H1 (cell line): ENCODE measurements at regions not wholly inside any gene's neighbourhood (a gene's known extent, or its start where the extent isn't known, plus 50 kb on each side); places are given as distances from the start of the nearest gene placed in this dataset.

ENCODE experiments used
- CTCF ChIA-PET: fragments of 300-600 bp; sonication (Branson Sonifier 250); formaldehyde crosslinking; loops from one replicate; lab custom pipeline; 2021; ENCODE audit not compliant: partially characterized antibody; lab: Charles Lee
- POLR2A ChIA-PET: fragments of 300-600 bp; sonication (Branson Sonifier 250); formaldehyde crosslinking; loops from one replicate; lab custom pipeline; 2021; ENCODE audit warnings: inconsistent platforms; ENCODE audit not compliant: partially characterized antibody; lab: Charles Lee
- DNase-seq, 2 experiments: peaks; one replicate each; pipeline versions ENCODE4 v3.0.0 to v3.0.0-alpha.2; 2010 to 2022; ENCODE audit warnings: low spot score in 2 of 2, low read depth in 1 of 2, mixed read lengths in 1 of 2
- FAIRE-seq: peaks from 2 replicates; lab custom pipeline; 2011; peaks lifted over from hg19 to GRCh38; lab: Jason Lieb, UNC
- H2AFZ ChIP-seq: 2 replicates; pipeline ENCODE4 v1.8.1; 2012; ENCODE audit warnings: low read length, inconsistent platforms
- H2AK5ac ChIP-seq: 2 replicates; pipeline ENCODE4 v1.6.1; 2013; ENCODE audit warnings: low read depth, low read length
- H2BK120ac ChIP-seq: replicated peaks from 2 replicates; pipeline ENCODE3; 2013; ENCODE audit warnings: low read depth, low read length, inconsistent platforms
- H2BK12ac ChIP-seq: 2 replicates; pipeline ENCODE4 v1.6.1; 2013; ENCODE audit warnings: low read depth, low read length
- H2BK15ac ChIP-seq: 2 replicates; pipeline ENCODE4 v1.6.1; 2013; ENCODE audit warnings: low read length
- H2BK20ac ChIP-seq: 2 replicates; pipeline ENCODE4 v1.6.1; 2013; ENCODE audit warnings: low read length
- H2BK5ac ChIP-seq: 2 replicates; pipeline ENCODE4 v1.6.1; 2013; ENCODE audit warnings: low read depth, low read length
- H3K14ac ChIP-seq: 2 replicates; pipeline ENCODE4 v1.6.1; 2013; ENCODE audit warnings: inconsistent platforms; ENCODE audit not compliant: insufficient read length
- H3K18ac ChIP-seq: 2 replicates; pipeline ENCODE4 v1.6.1; 2013; ENCODE audit warnings: low read length; ENCODE audit errors: extremely low read depth
- H3K23ac ChIP-seq: 2 replicates; pipeline ENCODE4 v1.6.1; 2013; ENCODE audit warnings: inconsistent platforms; ENCODE audit not compliant: insufficient read length
- H3K23me2 ChIP-seq: 2 replicates; pipeline ENCODE4 v1.6.1; 2013; ENCODE audit warnings: low read depth, low read length
- H3K27ac ChIP-seq: 2 replicates; pipeline ENCODE4 v1.6.1; 2011; ENCODE audit warnings: low read depth, low read length, inconsistent platforms
- H3K27me3 ChIP-seq, 4 experiments: replicated peaks in 1 of 4; 1 replicate in 1 of 4; 2 replicates in 3 of 4; pipeline versions ENCODE4 v1.6.1 to v1.8.1; 2011 to 2013; ENCODE audit warnings: low read length in 3 of 4, mild to moderate bottlenecking in 3 of 4, inconsistent platforms in 2 of 4, mixed read lengths in 2 of 4, moderate library complexity in 1 of 4; ENCODE audit not compliant: control insufficient read depth in 3 of 4, insufficient read depth in 3 of 4; ENCODE audit errors: extremely low read depth in 1 of 4
- H3K36me3 ChIP-seq, 4 experiments: 2 replicates each; pipeline versions ENCODE4 v1.6.1 to v1.8.1; 2011 to 2013; ENCODE audit warnings: mild to moderate bottlenecking in 4 of 4, low read length in 3 of 4, moderate library complexity in 2 of 4, control low read depth in 1 of 4, inconsistent platforms in 1 of 4; ENCODE audit not compliant: insufficient read depth in 4 of 4, control insufficient read depth in 2 of 4
- H3K4ac ChIP-seq: replicated peaks from 2 replicates; pipeline ENCODE3; 2013; ENCODE audit warnings: low read length, low read depth, mixed read lengths, inconsistent platforms; ENCODE audit not compliant: insufficient read length
- H3K4me1 ChIP-seq, 4 experiments: replicated peaks in 1 of 4; 1 replicate in 1 of 4; 2 replicates in 3 of 4; pipeline versions ENCODE4 v1.6.1 to v1.8.1; 2011 to 2013; ENCODE audit warnings: low read length in 3 of 4, inconsistent platforms in 2 of 4, mixed read lengths in 1 of 4; ENCODE audit not compliant: insufficient read depth in 4 of 4, control insufficient read depth in 3 of 4
- H3K4me2 ChIP-seq, 2 experiments: 2 replicates each; pipeline versions ENCODE4 v1.6.1 to v1.8.1; 2011 to 2013; ENCODE audit warnings: low read depth in 2 of 2, low read length in 2 of 2, control low read depth in 1 of 2, inconsistent platforms in 1 of 2, mild to moderate bottlenecking in 1 of 2; ENCODE audit not compliant: insufficient read depth in 1 of 2
- H3K4me3 ChIP-seq, 4 experiments: fragments of 200-600, 300-600 bp in 1 of 4; sonication (generic), shearing (Covaris generic), sonication (Bioruptor Twin) in 1 of 4; 2 replicates each; pipeline versions ENCODE4 v1.5.1 to v1.8.1; 2011 to 2016; ENCODE audit warnings: low read length in 4 of 4, low read depth in 3 of 4, control low read depth in 2 of 4, inconsistent platforms in 2 of 4, mild to moderate bottlenecking in 2 of 4, mixed read lengths in 1 of 4, moderate library complexity in 1 of 4; ENCODE audit not compliant: insufficient read depth in 2 of 4; ENCODE audit errors: extremely low read depth in 1 of 4
- H3K56ac ChIP-seq: replicated peaks from 2 replicates; pipeline ENCODE3; 2013; ENCODE audit warnings: low read depth, mild to moderate bottlenecking, mixed read lengths, low read length, inconsistent platforms; ENCODE audit not compliant: insufficient read length
- H3K79me1 ChIP-seq: 2 replicates; pipeline ENCODE4 v1.6.1; 2013; ENCODE audit warnings: low read depth, low read length, control low read depth
- H3K79me2 ChIP-seq, 2 experiments: 2 replicates each; pipeline versions ENCODE4 v1.6.1 to v1.8.1; 2012 to 2013; ENCODE audit warnings: low read length in 2 of 2, mild to moderate bottlenecking in 2 of 2, inconsistent platforms in 1 of 2; ENCODE audit not compliant: insufficient read depth in 2 of 2, control insufficient read depth in 1 of 2
- H3K9ac ChIP-seq, 4 experiments: replicated peaks in 1 of 4; 1 replicate in 1 of 4; 2 replicates in 3 of 4; pipeline versions ENCODE4 v1.6.1 to v1.8.1; 2011 to 2013; ENCODE audit warnings: low read depth in 3 of 4, low read length in 3 of 4, control low read depth in 2 of 4, mild to moderate bottlenecking in 2 of 4, moderate library complexity in 2 of 4, inconsistent platforms in 1 of 4; ENCODE audit errors: extremely low read depth in 1 of 4
- H3K9me3 ChIP-seq, 2 experiments: 2 replicates each; pipeline versions ENCODE4 v1.6.1 to v1.8.1; 2012 to 2013; ENCODE audit warnings: mild to moderate bottlenecking in 2 of 2, moderate library complexity in 2 of 2, control low read depth in 1 of 2, inconsistent platforms in 1 of 2, low read depth in 1 of 2, low read length in 1 of 2, mixed read lengths in 1 of 2; ENCODE audit not compliant: insufficient read depth in 2 of 2
- H4K20me1 ChIP-seq, 2 experiments: replicated peaks in 1 of 2; 2 replicates each; pipeline versions ENCODE3 to v1.8.1; 2011 to 2013; ENCODE audit warnings: inconsistent platforms in 2 of 2, low read length in 2 of 2, mild to moderate bottlenecking in 1 of 2; ENCODE audit not compliant: insufficient read depth in 2 of 2, control insufficient read depth in 1 of 2
- H4K5ac ChIP-seq: 2 replicates; pipeline ENCODE4 v1.6.1; 2013; ENCODE audit warnings: low read length, low read depth, mixed read lengths, inconsistent platforms; ENCODE audit not compliant: insufficient read length
- H4K8ac ChIP-seq: 2 replicates; pipeline ENCODE4 v1.8.0; 2013; ENCODE audit warnings: mild to moderate bottlenecking, moderate library complexity, low read length, inconsistent platforms; ENCODE audit not compliant: insufficient read depth; ENCODE audit errors: extremely low read depth
- H4K91ac ChIP-seq: replicated peaks from 2 replicates; pipeline ENCODE3; 2013; ENCODE audit warnings: low read length, mixed read lengths, inconsistent platforms; ENCODE audit not compliant: insufficient read length
- ATF3 ChIP-seq: IDR thresholded peaks from 2 replicates; pipeline ENCODE4 v1.6.1; 2011; ENCODE audit warnings: low read depth, mild to moderate bottlenecking, low read length; ENCODE audit not compliant: insufficient read depth
- CTCF ChIP-seq, 3 experiments: IDR thresholded peaks; 1 replicate in 2 of 3; 2 replicates in 1 of 3; pipeline versions ENCODE4 v1.5.1 to v1.6.1; 2011; ENCODE audit warnings: low read length in 3 of 3, mild to moderate bottlenecking in 3 of 3, inconsistent platforms in 2 of 3, low read depth in 1 of 3, moderate library complexity in 1 of 3; ENCODE audit not compliant: insufficient read depth in 1 of 3; ENCODE audit errors: control extremely low read depth in 1 of 3
- MAFK ChIP-seq: IDR thresholded peaks from 2 replicates; pipeline ENCODE4 v1.6.1; 2012; ENCODE audit warnings: low read depth, mild to moderate bottlenecking, improper control_type of control experiment, low read length
- NANOG ChIP-seq: IDR thresholded peaks from 2 replicates; pipeline ENCODE4 v1.6.1; 2011; ENCODE audit warnings: low read length, low read depth, mild to moderate bottlenecking, inconsistent platforms; ENCODE audit not compliant: insufficient read depth, poor library complexity, severe bottlenecking
- POLR2A ChIP-seq, 2 experiments: IDR thresholded peaks; 1 replicate in 1 of 2; 2 replicates in 1 of 2; pipeline ENCODE4 v1.6.1; 2011; ENCODE audit warnings: low read depth in 2 of 2, low read length in 2 of 2, mild to moderate bottlenecking in 2 of 2; ENCODE audit errors: control extremely low read depth in 1 of 2
- POLR2AphosphoS5 ChIP-seq: IDR thresholded peaks from 2 replicates; pipeline ENCODE4 v1.6.1; 2011; ENCODE audit warnings: low read depth, low read length
- POU5F1 ChIP-seq: IDR thresholded peaks from 2 replicates; pipeline ENCODE4 v1.6.1; 2011; ENCODE audit warnings: low read depth, mild to moderate bottlenecking, low read length, moderate library complexity
- RBBP5 ChIP-seq: IDR thresholded peaks from 2 replicates; pipeline ENCODE4 v1.7.1; 2012; ENCODE audit warnings: low read depth, mild to moderate bottlenecking, inconsistent platforms, low read length, moderate library complexity, borderline replicate concordance
- SIX5 ChIP-seq: IDR thresholded peaks from 2 replicates; pipeline ENCODE4 v1.6.1; 2011; ENCODE audit warnings: mild to moderate bottlenecking, low read depth, low read length
- SP1 ChIP-seq: IDR thresholded peaks from 2 replicates; pipeline ENCODE4 v1.6.1; 2011; ENCODE audit warnings: low read depth, low read length
- SP2 ChIP-seq: IDR thresholded peaks from 2 replicates; pipeline ENCODE4 v1.6.1; 2012; ENCODE audit warnings: mild to moderate bottlenecking, low read length, inconsistent platforms
- ZNF274 ChIP-seq: IDR thresholded peaks from 2 replicates; pipeline ENCODE4 v1.7.0; 2012; ENCODE audit warnings: low read length, borderline replicate concordance; ENCODE audit errors: extremely low read depth
- WGBS, 2 experiments: shearing (Covaris generic) in 1 of 2; methylation state at CpG; one replicate each; pipeline versions ENCODE4 v1.1.6 to v1.1.7; 2013 to 2015; ENCODE audit warnings: low lambda C conversion rate in 2 of 2, mixed read lengths in 2 of 2, inconsistent platforms in 1 of 2, low coverage in 1 of 2, missing lambda C conversion rate in 1 of 2; ENCODE audit not compliant: insufficient replicate concordance in 2 of 2, insufficient coverage in 1 of 2, insufficient read length in 1 of 2; ENCODE audit errors: extremely low coverage in 1 of 2, missing lambda C conversion rate in 1 of 2; 5-methylcytosine and 5-hydroxymethylcytosine counted together

- 67% methylated on average over 1 of the region's 1 CpG; no CpG with 5 or more reads in 1 of the 2 experiments for WGBS, 2 experiments
- H2BK12ac ChIP-seq, result no peak overlapping the region
- H3K4ac ChIP-seq, result no peak overlapping the region
- no peak overlapping the region for H2BK120ac ChIP-seq
- peaks cover 27 to 73% of the 10 kb centered on the region in 2 experiments for H3K9me3 ChIP-seq
- no peak overlapping the region for H3K9ac ChIP-seq
- no peak overlapping the region for H2BK20ac ChIP-seq
- DNase-seq (peak in 1 of 2 experiments; percentile 8), FAIRE-seq (no peak)
- no peak overlapping the region for H2AFZ ChIP-seq
- no peak overlapping the region for H3K4me3 ChIP-seq
- H4K8ac ChIP-seq, result no peak overlapping the region
- no peak overlapping the region for H3K27ac ChIP-seq
- no peak overlapping the region for H4K5ac ChIP-seq
- H3K4me1 ChIP-seq, result no peaks in the 10 kb centered on the region; a peak in 1 of 7 replicates
- H3K79me2 ChIP-seq, result no peaks in the 10 kb centered on the region
- CTCF ChIA-PET, result no interaction called here
- H3K23me2 ChIP-seq, result no peaks in the 10 kb centered on the region
- no peaks in the 10 kb centered on the region for H3K79me1 ChIP-seq
- no peak overlapping the region for H3K56ac ChIP-seq
- H3K18ac ChIP-seq, result no peak overlapping the region
- POLR2A ChIA-PET, result no interaction called here
- H2BK5ac ChIP-seq, result no peak overlapping the region
- no peak overlapping the region for H3K4me2 ChIP-seq
- no peak overlapping the region for H3K23ac ChIP-seq
- H2BK15ac ChIP-seq, result no peak overlapping the region
- H3K36me3 ChIP-seq, result no peaks in the 10 kb centered on the region
- H4K91ac ChIP-seq, result no peak overlapping the region
- H3K14ac ChIP-seq, result no peak overlapping the region
- H2AK5ac ChIP-seq, result no peak overlapping the region
- H4K20me1 ChIP-seq, result no peaks in the 10 kb centered on the region
- peaks cover 5 to 40% (median 17%) of the 10 kb centered on the region in 4 experiments for H3K27me3 ChIP-seq
- TF ChIP-seq POU5F1 (no peak), NANOG (no peak), POLR2A (IDR thresholded peaks at IDR 0.05; ENCODE audit: control extremely low read depth in 1 of 2, low read depth in 2 of 2, low read length in 2 of 2) (no peak), CTCF (IDR thresholded peaks at IDR 0.05; ENCODE audit: control extremely low read depth in 1 of 3, insufficient read depth in 1 of 3, low read depth in 1 of 3, low read length in 3 of 3) (no peak), SP1 (no peak), POLR2AphosphoS5 (no peak), ATF3 (no peak), MAFK (no peak), RBBP5 (no peak), ZNF274 (no peak), SP2 (no peak), SIX5 (no peak)
Measured at GRCh38 chr22:22798716-22799115, 88.9 kb upstream of the IGLL5 start.
